Thyroid gland (tissue), 4 donors: ENCODE measurements at regions not wholly inside any gene's neighbourhood (a gene's known extent, or its start where the extent isn't known, plus 50 kb on each side); places are given as distances from the start of the nearest gene placed in this dataset.

Experiments used
- POLR2A ChIP-seq, 2 donors: fragments of 450-650 bp; IDR thresholded peaks; one replicate each; pipeline ENCODE4 v1.6.1; 2017; ENCODE audit warnings: antibody characterized with exemption in 2 of 2, mild to moderate bottlenecking in 2 of 2, moderate library complexity in 1 of 2
- TF ChIP-seq, protein P1 (sequence below), 6 experiments: fragments of 200-600 bp in 3 of 6; fragments of 450-650 bp in 3 of 6; sonication (generic) in 3 of 6; IDR thresholded peaks; one replicate each; pipeline ENCODE4 v1.5.1; 2016 to 2019; ENCODE audit warnings: antibody characterized with exemption in 6 of 6, mild to moderate bottlenecking in 2 of 6, inconsistent platforms in 1 of 6, moderate library complexity in 1 of 6

DNA sequence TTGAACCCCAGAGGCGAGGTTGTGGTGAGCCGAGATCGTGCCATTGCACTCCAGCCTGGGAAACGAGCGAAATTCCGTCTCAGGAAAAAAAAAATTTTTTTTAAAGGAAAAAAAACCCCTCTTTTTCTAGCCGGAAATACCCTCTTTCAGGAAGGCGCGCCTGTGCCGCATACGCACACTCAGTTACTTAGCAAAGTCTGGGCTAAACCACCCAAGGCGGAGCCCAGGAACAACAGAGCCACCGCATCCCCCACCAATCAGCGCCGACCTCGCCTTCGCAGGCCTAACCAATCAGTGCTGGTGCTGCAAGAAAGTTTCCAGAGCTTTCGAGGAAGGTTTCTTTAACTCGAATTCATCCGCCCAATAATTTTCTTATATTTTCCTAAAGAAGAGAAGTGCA, 510.4 kb downstream of the KCNJ18 start:
- TF ChIP-seq, protein P1, sequence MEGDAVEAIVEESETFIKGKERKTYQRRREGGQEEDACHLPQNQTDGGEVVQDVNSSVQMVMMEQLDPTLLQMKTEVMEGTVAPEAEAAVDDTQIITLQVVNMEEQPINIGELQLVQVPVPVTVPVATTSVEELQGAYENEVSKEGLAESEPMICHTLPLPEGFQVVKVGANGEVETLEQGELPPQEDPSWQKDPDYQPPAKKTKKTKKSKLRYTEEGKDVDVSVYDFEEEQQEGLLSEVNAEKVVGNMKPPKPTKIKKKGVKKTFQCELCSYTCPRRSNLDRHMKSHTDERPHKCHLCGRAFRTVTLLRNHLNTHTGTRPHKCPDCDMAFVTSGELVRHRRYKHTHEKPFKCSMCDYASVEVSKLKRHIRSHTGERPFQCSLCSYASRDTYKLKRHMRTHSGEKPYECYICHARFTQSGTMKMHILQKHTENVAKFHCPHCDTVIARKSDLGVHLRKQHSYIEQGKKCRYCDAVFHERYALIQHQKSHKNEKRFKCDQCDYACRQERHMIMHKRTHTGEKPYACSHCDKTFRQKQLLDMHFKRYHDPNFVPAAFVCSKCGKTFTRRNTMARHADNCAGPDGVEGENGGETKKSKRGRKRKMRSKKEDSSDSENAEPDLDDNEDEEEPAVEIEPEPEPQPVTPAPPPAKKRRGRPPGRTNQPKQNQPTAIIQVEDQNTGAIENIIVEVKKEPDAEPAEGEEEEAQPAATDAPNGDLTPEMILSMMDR (IDR thresholded peaks at IDR 0.05) = no peak
- TF ChIP-seq POLR2A (IDR thresholded peaks at IDR 0.05) = no peak
